Activated T-helper 2 cell treated with anti-CD3 and anti-CD28 coated beads, Interferon-gamma antibody, Interleukin-2, Interleukin-4, amounts not matched to agents 10 μg/mL and 5 μg/mL and 100 μg/mL, durations not matched to agents 14 hours and 24 hours and 36 hours (primary cell): ENCODE measurements at regions not wholly inside any gene's neighbourhood (a gene's known extent, or its start where the extent isn't known, plus 50 kb on each side); places are given as distances from the start of the nearest gene placed in this dataset.
"Not testable (repeated sequence)": the region's sequence is repeated elsewhere in the genome, so short reads cannot be mapped to it uniquely, and the experiment has no call there.

Experiments used
- DNase-seq: peaks from one replicate; pipeline ENCODE4 v3.0.0; 2021; ENCODE audit warnings: low spot score
- H3K27ac Mint-ChIP-seq: one replicate; pipeline ENCODE4 v1.8.0; 2021; ENCODE audit warnings: mixed read lengths
- H3K27me3 Mint-ChIP-seq: one replicate; pipeline ENCODE4 v1.8.0; 2021; ENCODE audit warnings: low read depth, mixed read lengths
- H3K36me3 Mint-ChIP-seq: one replicate; pipeline ENCODE4 v1.8.0; 2021; ENCODE audit warnings: low read depth, mixed read lengths
- H3K4me1 Mint-ChIP-seq: one replicate; pipeline ENCODE4 v1.8.0; 2021; ENCODE audit warnings: low read depth, mixed read lengths
- H3K4me3 Mint-ChIP-seq: one replicate; pipeline ENCODE4 v1.8.0; 2021; ENCODE audit warnings: low read depth, mild to moderate bottlenecking, moderate library complexity, mixed read lengths
- H3K9me3 Mint-ChIP-seq: one replicate; pipeline ENCODE4 v1.8.0; 2021; ENCODE audit warnings: mixed read lengths
- intact Hi-C: fragments of 100-400 bp; cut with micrococcal nuclease; formaldehyde crosslinking; loops from one replicate; pipeline ENCODE4 v1.15.1; 2023

DNA sequence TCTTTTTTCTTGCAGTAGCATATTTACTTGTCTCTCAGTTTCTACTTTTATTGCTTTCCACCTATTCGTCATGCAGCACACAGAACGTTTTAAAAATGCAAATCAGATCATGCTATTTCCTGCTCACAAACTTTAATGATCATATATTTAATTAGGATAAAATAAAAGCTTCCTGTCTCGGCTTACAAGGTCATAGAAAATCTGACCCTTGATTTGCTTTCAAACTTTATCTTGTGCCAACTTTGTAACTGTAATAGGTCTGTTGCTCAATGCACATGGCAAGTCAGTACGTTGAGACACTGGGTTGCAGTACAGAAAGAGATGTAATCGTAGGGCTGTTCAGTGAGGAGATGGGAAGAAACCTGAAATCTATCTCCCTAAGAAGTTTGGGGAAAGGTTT is 95.6 kb upstream of the CSNK1A1L start:
- no peaks in the 10 kb centered on the region for H3K36me3 Mint-ChIP-seq
- no peak overlapping the region for H3K27ac Mint-ChIP-seq
- intact Hi-C loops: no loop called here
- H3K9me3 Mint-ChIP-seq: no peaks in the 10 kb centered on the region
- H3K4me1 Mint-ChIP-seq: no peaks in the 10 kb centered on the region
- no peak for DNase-seq
- H3K27me3 Mint-ChIP-seq: no peaks in the 10 kb centered on the region
- H3K4me3 Mint-ChIP-seq: no peak overlapping the region

DNA sequence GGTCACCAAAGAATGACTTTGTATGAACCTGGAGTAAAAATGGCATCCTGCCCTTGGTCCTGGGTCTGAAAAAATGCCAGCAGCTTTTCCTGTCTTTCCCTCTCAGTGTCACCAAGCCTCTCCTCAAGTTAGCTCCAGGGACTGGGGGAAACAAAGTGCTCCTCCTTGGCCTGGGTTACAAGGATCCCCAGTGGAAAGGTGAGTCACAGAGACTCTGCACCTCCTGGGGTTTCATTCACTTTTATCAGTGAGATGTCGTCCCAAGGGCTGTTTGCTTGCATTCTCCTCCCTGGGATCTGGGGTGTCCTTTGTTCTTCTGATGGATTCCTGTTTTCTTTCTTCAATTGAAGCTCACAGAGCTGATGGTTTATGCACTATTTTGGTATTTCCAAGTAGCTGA is 93.2 kb upstream of the CSNK1A1L start:
- no peak overlapping the region for H3K4me3 Mint-ChIP-seq

DNA sequence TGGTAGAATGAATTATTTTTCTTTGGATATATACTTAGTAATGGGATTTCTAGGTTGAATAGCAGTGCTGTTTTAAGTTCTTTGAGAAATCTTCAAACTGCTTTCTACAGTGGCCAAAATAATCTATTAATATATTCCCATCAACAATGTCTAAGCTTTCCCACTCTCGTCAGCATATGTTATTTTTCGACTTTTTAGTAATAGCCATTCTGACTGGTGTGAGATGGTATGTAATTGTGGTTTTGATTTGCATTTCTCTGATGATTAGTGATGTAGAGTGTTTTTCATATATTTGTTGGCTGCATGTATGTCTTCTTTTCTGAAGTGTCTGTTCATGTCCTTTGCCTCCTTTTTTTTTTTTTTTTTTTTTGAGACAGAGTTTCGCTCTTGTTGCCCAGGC is 90.2 kb upstream of the CSNK1A1L start:
- no peaks in the 10 kb centered on the region for H3K27me3 Mint-ChIP-seq
- H3K36me3 Mint-ChIP-seq: no peaks in the 10 kb centered on the region
- intact Hi-C loops: no loop called here
- H3K27ac Mint-ChIP-seq: no peak overlapping the region
- no peak for DNase-seq
- H3K4me1 Mint-ChIP-seq: no peaks in the 10 kb centered on the region
- no peaks in the 10 kb centered on the region for H3K9me3 Mint-ChIP-seq
- no peak overlapping the region for H3K4me3 Mint-ChIP-seq

More for the DNA sequence above, 93.2 kb upstream of the CSNK1A1L start:
- intact Hi-C loops: no loop called here
- no peak overlapping the region for H3K27ac Mint-ChIP-seq
- no peaks in the 10 kb centered on the region for H3K9me3 Mint-ChIP-seq
- H3K36me3 Mint-ChIP-seq: no peaks in the 10 kb centered on the region
- no peak for DNase-seq
- H3K4me1 Mint-ChIP-seq: no peaks in the 10 kb centered on the region
- H3K27me3 Mint-ChIP-seq: no peaks in the 10 kb centered on the region

DNA sequence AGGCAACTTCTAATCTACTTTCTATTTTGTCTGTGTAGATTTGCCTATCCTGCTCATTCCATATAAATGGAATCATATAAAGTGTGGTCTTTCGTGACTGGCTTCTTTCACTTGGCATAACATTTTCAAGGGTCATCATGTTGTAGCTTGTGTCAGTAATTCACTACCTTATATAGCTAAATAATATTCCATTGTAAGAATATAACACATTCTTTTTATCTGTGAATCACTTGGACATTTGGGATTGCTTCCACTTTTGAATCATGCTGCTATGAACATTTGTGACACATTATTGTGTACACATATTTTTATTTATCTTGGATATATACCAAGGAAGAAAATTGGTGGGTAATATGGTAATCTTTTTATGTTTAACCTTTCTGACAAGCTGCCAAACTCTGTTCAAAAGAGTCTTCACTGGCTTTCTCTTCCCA is 89.0 kb upstream of the CSNK1A1L start:
- no peaks in the 10 kb centered on the region for H3K4me1 Mint-ChIP-seq

DNA sequence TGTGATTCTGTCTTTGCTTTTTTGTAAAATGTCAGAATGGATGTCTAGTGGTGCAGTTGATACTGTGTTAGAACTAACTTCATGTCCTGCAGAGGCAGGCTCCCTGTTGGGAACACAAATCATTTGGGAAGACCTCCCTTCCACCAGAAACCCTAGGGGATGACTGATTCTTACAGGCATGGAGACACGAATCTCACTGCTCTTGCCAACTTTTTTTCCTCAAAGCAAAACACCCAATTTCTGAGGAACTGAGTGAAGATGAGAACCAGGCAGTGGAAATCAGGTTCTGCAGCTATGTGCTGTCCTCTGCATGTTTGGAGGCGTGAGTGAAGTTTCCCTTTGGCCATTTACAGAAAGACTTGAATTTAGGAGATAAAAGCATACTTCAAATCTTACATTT is 87.5 kb upstream of the CSNK1A1L start:
- peaks cover 7% of the 10 kb centered on the region for H3K9me3 Mint-ChIP-seq
- no peaks in the 10 kb centered on the region for H3K36me3 Mint-ChIP-seq
- H3K27ac Mint-ChIP-seq: no peak overlapping the region
- H3K4me3 Mint-ChIP-seq: no peak overlapping the region
- no peaks in the 10 kb centered on the region for H3K27me3 Mint-ChIP-seq
- intact Hi-C loops: no loop called here
- H3K4me1 Mint-ChIP-seq: no peaks in the 10 kb centered on the region
- no peak for DNase-seq

More for the DNA sequence above, 89.0 kb upstream of the CSNK1A1L start:
- H3K9me3 Mint-ChIP-seq: peaks cover 7% of the 10 kb centered on the region
- no peak overlapping the region for H3K27ac Mint-ChIP-seq
- H3K36me3 Mint-ChIP-seq: no peaks in the 10 kb centered on the region
- no peak overlapping the region for H3K4me3 Mint-ChIP-seq
- no peak for DNase-seq
- H3K27me3 Mint-ChIP-seq: no peaks in the 10 kb centered on the region
- intact Hi-C loops: no loop called here

DNA sequence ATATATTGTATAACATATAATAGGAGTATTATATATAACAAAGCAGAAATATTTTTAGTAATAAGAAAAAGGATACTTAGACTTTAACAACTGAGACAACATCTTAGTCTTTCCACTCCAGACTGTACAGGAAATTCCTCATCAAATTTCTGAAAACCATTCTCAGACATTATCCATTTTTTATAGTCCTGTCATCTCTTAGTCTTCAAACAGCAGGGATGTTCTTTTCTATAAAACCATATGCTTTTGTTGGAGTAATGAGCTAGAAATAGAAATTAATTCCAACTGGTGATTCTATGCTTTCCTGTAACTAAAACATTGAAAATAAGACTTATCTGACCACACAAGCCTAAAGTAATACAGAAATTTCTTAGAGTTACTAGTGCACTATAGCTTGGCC is 82.2 kb upstream of the CSNK1A1L start:
- no peaks in the 10 kb centered on the region for H3K4me1 Mint-ChIP-seq
- no peak for DNase-seq
- no peaks in the 10 kb centered on the region for H3K36me3 Mint-ChIP-seq
- H3K27me3 Mint-ChIP-seq: no peaks in the 10 kb centered on the region
- no peak overlapping the region for H3K4me3 Mint-ChIP-seq
- H3K27ac Mint-ChIP-seq: no peak overlapping the region
- peaks cover 7% of the 10 kb centered on the region for H3K9me3 Mint-ChIP-seq
- intact Hi-C loops: no loop called here

DNA sequence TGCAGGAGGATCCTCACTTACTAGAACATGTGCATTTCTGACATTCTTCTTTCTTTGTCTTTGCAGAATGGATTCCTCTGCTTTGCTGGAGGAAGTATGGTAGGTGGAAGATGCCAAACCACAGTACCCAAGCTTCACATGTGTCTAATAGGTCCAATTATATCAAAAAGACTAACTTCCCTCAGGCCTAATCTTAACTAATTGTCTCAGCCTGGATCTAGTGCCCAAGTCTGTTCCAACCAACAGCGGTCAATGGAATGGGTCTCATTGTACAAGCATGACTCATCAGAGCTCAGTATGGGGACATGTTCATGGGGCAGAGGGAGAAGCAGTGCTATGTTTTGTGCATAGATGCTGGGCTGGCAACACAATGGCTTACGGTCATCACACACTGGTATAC is 81.6 kb upstream of the CSNK1A1L start:
- Mint-ChIP-seq H3K27me3 (no peaks in the 10 kb centered on the region), H3K4me1 (no peaks in the 10 kb centered on the region), H3K9me3 (peaks cover 7% of the 10 kb centered on the region), H3K27ac (no peak overlapping the region), H3K36me3 (no peaks in the 10 kb centered on the region), H3K4me3 (no peak overlapping the region)
- no peak for DNase-seq
- intact Hi-C loops: no loop called here

DNA sequence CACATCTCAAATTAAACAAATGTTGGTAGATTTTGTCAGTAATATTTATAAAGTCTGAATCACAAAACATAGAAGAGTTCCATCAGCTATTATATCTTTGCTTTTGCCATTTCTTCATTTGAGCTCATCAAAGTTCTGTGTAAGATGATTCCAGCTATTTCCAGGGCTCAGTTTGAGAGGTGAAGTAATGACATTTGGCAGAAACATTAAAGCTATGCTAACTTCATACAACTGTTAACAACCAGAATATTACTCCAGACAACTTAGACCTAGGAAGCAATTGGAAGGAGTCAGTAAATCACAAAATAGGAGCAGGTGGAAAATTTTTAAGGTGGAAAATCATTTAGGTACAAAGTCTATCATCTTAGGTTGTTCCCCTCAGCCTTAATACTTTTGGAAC is 76.2 kb upstream of the CSNK1A1L start:
- intact Hi-C loops: no loop called here
- H3K4me1 Mint-ChIP-seq: no peaks in the 10 kb centered on the region

DNA sequence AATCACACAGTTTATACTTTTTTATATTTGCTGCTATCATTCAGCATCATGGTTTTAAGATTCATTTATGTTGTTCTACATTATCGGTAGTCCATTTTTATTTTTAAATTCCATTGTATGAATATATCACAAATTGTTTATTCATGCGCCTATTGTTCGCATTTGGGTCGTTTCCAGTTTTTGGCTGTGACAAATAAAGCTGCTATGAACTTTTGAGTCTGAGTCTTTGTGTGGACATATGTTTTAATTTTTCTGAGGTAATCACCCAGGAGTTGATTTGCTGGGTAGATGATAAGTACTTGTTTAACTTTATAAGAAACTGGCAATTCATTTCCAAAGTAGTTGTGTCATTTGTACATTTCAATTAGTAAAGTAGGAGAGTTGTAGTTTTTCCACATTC is 74.2 kb upstream of the CSNK1A1L start:
- H3K27me3 Mint-ChIP-seq: no peaks in the 10 kb centered on the region
- intact Hi-C loops: loop anchor here (10.0 kb wide), 1 partner anchor 65 kb away; no protein-coding TSS in a partner anchor
- no peaks in the 10 kb centered on the region for H3K4me1 Mint-ChIP-seq
- no peaks in the 10 kb centered on the region for H3K36me3 Mint-ChIP-seq
- H3K9me3 Mint-ChIP-seq: no peaks in the 10 kb centered on the region
- no peak for DNase-seq
- no peak overlapping the region for H3K27ac Mint-ChIP-seq
- H3K4me3 Mint-ChIP-seq: no peak overlapping the region

More for the DNA sequence above, 76.2 kb upstream of the CSNK1A1L start:
- Mint-ChIP-seq H3K27me3 (no peaks in the 10 kb centered on the region), H3K36me3 (no peaks in the 10 kb centered on the region), H3K27ac (no peak overlapping the region), H3K4me3 (no peak overlapping the region), H3K9me3 (no peaks in the 10 kb centered on the region)
- no peak for DNase-seq

DNA sequence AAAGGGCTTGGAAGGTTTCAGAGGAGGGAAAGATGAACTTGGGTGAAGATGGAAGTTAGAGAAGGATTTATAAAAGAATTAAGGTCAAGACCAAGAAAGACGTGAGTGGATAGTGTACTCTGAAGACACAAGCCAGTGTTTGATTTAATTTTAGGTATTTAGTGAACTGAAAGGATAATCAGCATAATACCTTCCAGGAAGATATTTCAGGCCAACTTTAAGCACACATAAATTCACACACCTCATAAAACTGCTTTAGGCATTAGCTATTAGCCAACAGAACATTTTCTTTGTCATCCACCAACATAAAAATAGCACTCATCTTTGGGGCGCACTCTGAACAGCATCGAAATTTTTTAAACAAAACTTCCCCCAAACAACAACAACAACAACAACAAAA is 71.7 kb upstream of the CSNK1A1L start:
- no peak overlapping the region for H3K4me3 Mint-ChIP-seq
- H3K4me1 Mint-ChIP-seq: no peaks in the 10 kb centered on the region
- no peak for DNase-seq
- H3K27ac Mint-ChIP-seq: no peak overlapping the region
- no peaks in the 10 kb centered on the region for H3K36me3 Mint-ChIP-seq
- no peaks in the 10 kb centered on the region for H3K9me3 Mint-ChIP-seq
- H3K27me3 Mint-ChIP-seq: no peaks in the 10 kb centered on the region
- intact Hi-C loops: loop anchor here (10.0 kb wide), 1 partner anchor 62 kb away; no protein-coding TSS in a partner anchor

DNA sequence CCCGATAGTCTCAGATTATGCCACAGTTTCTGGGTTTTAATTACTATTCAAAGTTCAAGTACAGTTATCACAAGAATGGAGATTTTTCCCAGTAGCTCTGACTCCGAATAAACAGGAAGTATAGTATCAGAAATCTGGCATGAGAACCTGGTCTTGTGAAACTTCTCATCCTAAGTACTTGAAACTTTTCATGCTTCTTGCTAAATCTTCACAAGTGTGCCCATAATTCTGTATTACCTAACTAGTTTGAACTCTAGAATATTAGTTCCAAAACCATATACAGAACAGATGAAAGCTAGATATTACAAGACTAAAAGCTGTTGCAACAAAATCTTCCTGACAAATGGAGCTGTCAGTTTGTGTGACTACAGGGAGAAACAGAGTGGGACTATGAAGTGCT is 70.5 kb upstream of the CSNK1A1L start:
- no peaks in the 10 kb centered on the region for H3K4me1 Mint-ChIP-seq

DNA sequence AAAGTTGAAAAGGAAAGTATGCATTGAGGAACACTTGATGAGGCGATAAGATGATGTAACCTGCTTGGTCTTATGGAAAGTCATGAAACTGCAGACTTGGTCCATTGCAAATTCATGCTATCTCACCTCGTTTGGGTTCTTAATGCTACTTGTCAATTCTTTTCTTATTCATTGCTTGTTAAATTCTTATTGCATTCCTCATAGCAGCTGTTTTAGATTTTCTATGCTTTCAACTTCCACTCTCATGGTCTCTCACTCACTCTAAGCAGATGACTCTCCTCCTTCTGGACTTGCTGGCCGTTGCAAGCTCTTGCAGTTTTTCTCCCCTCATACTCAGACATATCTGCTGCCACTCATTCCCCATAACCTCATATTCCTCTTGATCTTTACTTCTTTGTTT is 67.8 kb upstream of the CSNK1A1L start:
- Mint-ChIP-seq H3K4me1 (no peaks in the 10 kb centered on the region), H3K9me3 (no peaks in the 10 kb centered on the region)
- intact Hi-C loops: loop anchor here (10.0 kb wide), 1 partner anchor 58 kb away; no protein-coding TSS in a partner anchor

More for the DNA sequence above, 70.5 kb upstream of the CSNK1A1L start:
- no peaks in the 10 kb centered on the region for H3K36me3 Mint-ChIP-seq
- intact Hi-C loops: loop anchor here (10.0 kb wide), 1 partner anchor 61 kb away; no protein-coding TSS in a partner anchor
- no peak overlapping the region for H3K4me3 Mint-ChIP-seq
- H3K9me3 Mint-ChIP-seq: no peaks in the 10 kb centered on the region
- H3K27me3 Mint-ChIP-seq: no peaks in the 10 kb centered on the region
- H3K27ac Mint-ChIP-seq: no peak overlapping the region
- no peak for DNase-seq

DNA sequence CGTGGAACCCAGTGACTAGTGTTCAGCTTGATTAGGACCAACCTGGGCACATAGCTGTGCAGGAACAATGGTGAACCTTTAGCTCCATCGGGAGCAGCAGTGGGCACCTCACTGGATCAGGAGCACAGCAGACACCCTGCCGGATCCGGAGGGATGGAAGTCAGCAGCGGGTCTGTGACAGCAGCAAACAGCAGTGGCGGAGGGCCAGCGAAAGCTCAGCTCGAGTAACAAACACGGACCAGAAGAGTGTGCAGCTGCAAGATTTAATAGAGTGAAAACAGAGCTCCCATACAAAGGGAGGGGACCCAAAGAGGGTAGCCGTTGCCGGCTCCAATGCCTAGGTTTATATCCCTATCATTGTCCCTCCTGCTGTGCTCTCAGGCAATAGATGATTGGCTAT is 66.8 kb upstream of the CSNK1A1L start:
- H3K36me3 Mint-ChIP-seq, H3K27me3 Mint-ChIP-seq: not testable (repeated sequence)

More for the DNA sequence above, 67.8 kb upstream of the CSNK1A1L start:
- Mint-ChIP-seq H3K27me3 (no peaks in the 10 kb centered on the region), H3K27ac (no peak overlapping the region), H3K36me3 (no peaks in the 10 kb centered on the region), H3K4me3 (no peak overlapping the region)
- no peak for DNase-seq

DNA sequence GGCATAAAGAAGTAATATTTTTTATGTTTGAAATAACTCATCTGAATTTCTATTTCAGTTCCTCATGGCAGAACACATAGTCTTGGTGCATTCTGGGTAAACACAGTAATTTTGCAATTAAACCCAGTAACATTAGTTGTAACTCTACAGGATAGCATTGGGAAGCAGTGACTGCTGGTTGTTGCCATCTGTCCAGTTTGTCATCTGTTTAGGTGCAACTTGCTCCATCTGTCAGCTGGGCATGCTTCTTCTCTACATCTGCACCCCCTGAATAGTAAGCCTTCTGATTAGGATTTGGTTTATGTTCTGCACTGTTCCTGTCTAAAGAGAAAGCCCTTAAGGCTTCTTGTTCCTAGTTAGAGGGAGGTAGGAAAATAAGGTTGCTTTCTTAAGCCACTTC is 63.5 kb upstream of the CSNK1A1L start:
- Mint-ChIP-seq H3K9me3 (no peaks in the 10 kb centered on the region), H3K27me3 (no peaks in the 10 kb centered on the region), H3K27ac (no peak overlapping the region), H3K36me3 (no peaks in the 10 kb centered on the region), H3K4me1 (no peaks in the 10 kb centered on the region), H3K4me3 (no peak overlapping the region)
- intact Hi-C loops: no loop called here
- no peak for DNase-seq

More for the DNA sequence above, 66.8 kb upstream of the CSNK1A1L start:
- intact Hi-C loops: loop anchor here (10.0 kb wide), 1 partner anchor 57 kb away; no protein-coding TSS in a partner anchor
- not testable (repeated sequence) for H3K4me3 Mint-ChIP-seq, H3K9me3 Mint-ChIP-seq, H3K4me1 Mint-ChIP-seq, DNase-seq, H3K27ac Mint-ChIP-seq
